ENCODE measurements at regions not wholly inside any gene's neighbourhood (a gene's known extent, or its start where the extent isn't known, plus 50 kb on each side); places are given as distances from the start of the nearest gene placed in this dataset.

DNA sequence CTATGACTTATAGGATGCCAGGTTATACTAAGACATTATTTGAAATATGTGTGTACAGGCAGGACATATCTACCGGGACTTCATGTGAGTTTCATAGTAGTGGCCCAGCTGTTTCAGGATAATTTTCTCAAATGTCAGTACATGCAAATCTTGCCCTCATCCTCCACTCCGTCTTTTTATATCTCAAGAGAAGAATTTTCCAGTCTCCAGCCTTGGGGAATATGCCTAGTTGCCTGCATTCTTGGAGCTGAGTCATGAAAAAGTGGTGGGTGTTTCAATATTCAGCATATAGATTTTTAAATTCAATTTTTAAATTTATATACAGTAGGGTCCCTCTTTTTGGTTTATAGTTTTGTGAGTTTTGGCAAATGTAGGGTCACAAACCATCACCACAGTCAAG is 236.7 kb downstream of the OTUD1 start (continued):
- no peak for TF ChIP-seq IKZF3 (tag by site-specific recombination; IDR thresholded peaks at IDR 0.05)

DNA sequence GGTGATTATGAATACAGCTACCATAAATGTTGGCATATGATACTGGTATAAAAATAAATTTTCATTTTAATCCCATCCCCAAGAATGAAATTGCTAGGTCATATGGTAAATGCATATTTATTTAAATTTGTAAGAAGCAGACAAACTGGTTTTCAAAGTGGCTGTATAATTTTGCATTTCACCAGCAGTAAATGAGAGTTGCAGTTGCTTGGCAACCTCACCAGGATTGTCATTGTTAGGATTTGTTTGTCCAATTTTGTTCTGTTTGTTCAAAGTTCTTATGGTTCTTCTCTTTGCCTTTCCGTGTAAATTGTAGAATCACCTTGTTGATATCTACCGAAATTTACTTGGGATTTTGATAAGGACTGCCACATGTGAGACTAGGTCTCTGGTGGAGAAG is 237.4 kb downstream of the OTUD1 start:
- no peak for TF ChIP-seq ZNF701 (tag by site-specific recombination; IDR thresholded peaks at IDR 0.05)
- TF ChIP-seq ZNF2 (tag by site-specific recombination; IDR thresholded peaks at IDR 0.05): no peak
- no peak for TF ChIP-seq ZFP69B (tag by site-specific recombination; IDR thresholded peaks at IDR 0.05)
- no peak for TF ChIP-seq ZNF121 (tag by site-specific recombination; IDR thresholded peaks at IDR 0.05)
- no peak for TF ChIP-seq ZFP37 (tag by site-specific recombination; IDR thresholded peaks at IDR 0.05)
- no peak for TF ChIP-seq ZNF48 (tag by site-specific recombination; IDR thresholded peaks at IDR 0.05)
- TF ChIP-seq ZBTB21 (tag by site-specific recombination; IDR thresholded peaks at IDR 0.05): no peak
- TF ChIP-seq ZNF555 (tag by site-specific recombination; conservative IDR thresholded peaks at IDR 0.05): no peak
- TF ChIP-seq ZNF596 (tag by site-specific recombination; IDR thresholded peaks at IDR 0.05): no peak
- no peak for TF ChIP-seq HOXC10 (CRISPR knock-in tag; IDR thresholded peaks at IDR 0.05)
- TF ChIP-seq ZNF366 (tag by site-specific recombination; conservative IDR thresholded peaks at IDR 0.05): no peak
- Histone ChIP-seq H3K4me3 (ENCODE audit: low read depth, low read length) (no peak overlapping the region), H3K36me3 (ENCODE audit: control insufficient read depth in 2 of 2, insufficient read depth in 1 of 2, low read length in 2 of 2) (no peaks in the 10 kb centered on the region), H3K27ac (ENCODE audit: extremely low read depth, low read depth, low read length) (no peak overlapping the region), H3K9me3 (ENCODE audit: control insufficient read depth, insufficient read depth, low read depth, low read length) (no peaks in the 10 kb centered on the region), H3K4me1 (ENCODE audit: control insufficient read depth, insufficient read depth, low read length) (no peaks in the 10 kb centered on the region)
- ChIA-PET CTCF (no interaction called here), POLR2A (no interaction called here)

DNA sequence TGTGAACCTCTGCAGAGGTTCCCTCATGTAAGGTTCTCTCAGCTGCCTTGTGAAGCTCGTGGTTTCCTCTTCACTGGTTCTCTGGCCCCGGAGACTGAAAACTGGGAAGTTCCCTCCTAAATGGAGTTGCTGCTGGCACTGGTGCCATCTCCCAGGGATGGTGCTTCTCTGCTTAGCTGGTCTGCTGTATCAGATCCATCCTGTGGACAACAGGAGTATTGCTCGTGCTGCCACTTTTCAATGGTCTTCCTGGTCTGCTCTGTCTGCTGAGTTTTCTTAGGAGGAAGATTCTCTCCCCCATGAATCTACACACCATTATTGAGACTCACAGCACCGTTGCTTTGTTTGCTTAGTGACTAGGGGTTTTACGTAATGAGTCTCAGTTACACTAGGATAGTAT is 247.8 kb downstream of the OTUD1 start:
- H3K4me3 ChIP-seq (ENCODE audit: low read depth, low read length): no peak overlapping the region
- H3K27ac ChIP-seq (ENCODE audit: extremely low read depth, low read depth, low read length): no peak overlapping the region
- ChIA-PET POLR2A (no interaction called here), CTCF (interaction anchor here (1.0 kb wide), 1 partner anchor 22 kb away, joined by 3 read pairs; no protein-coding TSS in a partner anchor)
- H3K4me1 ChIP-seq (ENCODE audit: control insufficient read depth, insufficient read depth, low read length): no peaks in the 10 kb centered on the region
- no peaks in the 10 kb centered on the region for H3K9me3 ChIP-seq (ENCODE audit: control insufficient read depth, insufficient read depth, low read depth, low read length)
- no peaks in the 10 kb centered on the region for H3K36me3 ChIP-seq (ENCODE audit: control insufficient read depth in 2 of 2, insufficient read depth in 1 of 2, low read length in 2 of 2)
- TF ChIP-seq, protein P1, sequence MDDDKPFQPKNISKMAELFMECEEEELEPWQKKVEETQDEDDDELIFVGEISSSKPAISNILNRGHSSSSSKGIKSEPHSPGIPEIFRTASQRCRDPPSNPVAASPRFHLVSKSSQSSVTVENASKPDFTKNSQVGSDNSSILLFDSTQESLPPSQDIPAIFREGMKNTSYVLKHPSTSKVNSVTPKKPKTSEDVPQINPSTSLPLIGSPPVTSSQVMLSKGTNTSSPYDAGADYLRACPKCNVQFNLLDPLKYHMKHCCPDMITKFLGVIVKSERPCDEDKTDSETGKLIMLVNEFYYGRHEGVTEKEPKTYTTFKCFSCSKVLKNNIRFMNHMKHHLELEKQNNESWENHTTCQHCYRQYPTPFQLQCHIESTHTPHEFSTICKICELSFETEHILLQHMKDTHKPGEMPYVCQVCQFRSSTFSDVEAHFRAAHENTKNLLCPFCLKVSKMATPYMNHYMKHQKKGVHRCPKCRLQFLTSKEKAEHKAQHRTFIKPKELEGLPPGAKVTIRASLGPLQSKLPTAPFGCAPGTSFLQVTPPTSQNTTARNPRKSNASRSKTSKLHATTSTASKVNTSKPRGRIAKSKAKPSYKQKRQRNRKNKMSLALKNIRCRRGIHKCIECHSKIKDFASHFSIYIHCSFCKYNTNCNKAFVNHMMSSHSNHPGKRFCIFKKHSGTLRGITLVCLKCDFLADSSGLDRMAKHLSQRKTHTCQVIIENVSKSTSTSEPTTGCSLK (tag by site-specific recombination; IDR thresholded peaks at IDR 0.05): no peak
- TF ChIP-seq GLI2 (tag by site-specific recombination; IDR thresholded peaks at IDR 0.05; ENCODE audit: borderline replicate concordance, low read depth) (no peak), KLF10 (tag by site-specific recombination; IDR thresholded peaks at IDR 0.05) (no peak), ZNF747 (tag by site-specific recombination; IDR thresholded peaks at IDR 0.05) (no peak), TCF7L2 (IDR thresholded peaks at IDR 0.05; ENCODE audit: borderline replicate concordance, low read depth, low read length) (no peak), ZNF341 (tag by site-specific recombination; IDR thresholded peaks at IDR 0.05; ENCODE audit: low read depth) (no peak), ZNF785 (tag by site-specific recombination; IDR thresholded peaks at IDR 0.05) (no peak), ZNF132 (tag by site-specific recombination; IDR thresholded peaks at IDR 0.05; ENCODE audit: borderline replicate concordance) (no peak), MZF1 (tag by site-specific recombination; IDR thresholded peaks at IDR 0.05; ENCODE audit: borderline replicate concordance) (no peak), ZNF366 (tag by site-specific recombination; conservative IDR thresholded peaks at IDR 0.05) (no peak), ZIC2 (tag by site-specific recombination; IDR thresholded peaks at IDR 0.05) (no peak)
- TF ChIP-seq, protein P2, sequence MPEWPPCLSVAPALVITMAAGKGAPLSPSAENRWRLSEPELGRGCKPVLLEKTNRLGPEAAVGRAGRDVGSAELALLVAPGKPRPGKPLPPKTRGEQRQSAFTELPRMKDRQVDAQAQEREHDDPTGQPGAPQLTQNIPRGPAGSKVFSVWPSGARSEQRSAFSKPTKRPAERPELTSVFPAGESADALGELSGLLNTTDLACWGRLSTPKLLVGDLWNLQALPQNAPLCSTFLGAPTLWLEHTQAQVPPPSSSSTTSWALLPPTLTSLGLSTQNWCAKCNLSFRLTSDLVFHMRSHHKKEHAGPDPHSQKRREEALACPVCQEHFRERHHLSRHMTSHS (tag by site-specific recombination; IDR thresholded peaks at IDR 0.05): no peak
- TF ChIP-seq, protein P3, sequence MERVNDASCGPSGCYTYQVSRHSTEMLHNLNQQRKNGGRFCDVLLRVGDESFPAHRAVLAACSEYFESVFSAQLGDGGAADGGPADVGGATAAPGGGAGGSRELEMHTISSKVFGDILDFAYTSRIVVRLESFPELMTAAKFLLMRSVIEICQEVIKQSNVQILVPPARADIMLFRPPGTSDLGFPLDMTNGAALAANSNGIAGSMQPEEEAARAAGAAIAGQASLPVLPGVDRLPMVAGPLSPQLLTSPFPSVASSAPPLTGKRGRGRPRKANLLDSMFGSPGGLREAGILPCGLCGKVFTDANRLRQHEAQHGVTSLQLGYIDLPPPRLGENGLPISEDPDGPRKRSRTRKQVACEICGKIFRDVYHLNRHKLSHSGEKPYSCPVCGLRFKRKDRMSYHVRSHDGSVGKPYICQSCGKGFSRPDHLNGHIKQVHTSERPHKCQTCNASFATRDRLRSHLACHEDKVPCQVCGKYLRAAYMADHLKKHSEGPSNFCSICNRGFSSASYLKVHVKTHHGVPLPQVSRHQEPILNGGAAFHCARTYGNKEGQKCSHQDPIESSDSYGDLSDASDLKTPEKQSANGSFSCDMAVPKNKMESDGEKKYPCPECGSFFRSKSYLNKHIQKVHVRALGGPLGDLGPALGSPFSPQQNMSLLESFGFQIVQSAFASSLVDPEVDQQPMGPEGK (tag by site-specific recombination; IDR thresholded peaks at IDR 0.05): no peak

Measured in HEK293 (cell line).